ENCODE measurements at regions not wholly inside any gene's neighbourhood (a gene's known extent, or its start where the extent isn't known, plus 50 kb on each side); places are given as distances from the start of the nearest gene placed in this dataset.

DNA sequence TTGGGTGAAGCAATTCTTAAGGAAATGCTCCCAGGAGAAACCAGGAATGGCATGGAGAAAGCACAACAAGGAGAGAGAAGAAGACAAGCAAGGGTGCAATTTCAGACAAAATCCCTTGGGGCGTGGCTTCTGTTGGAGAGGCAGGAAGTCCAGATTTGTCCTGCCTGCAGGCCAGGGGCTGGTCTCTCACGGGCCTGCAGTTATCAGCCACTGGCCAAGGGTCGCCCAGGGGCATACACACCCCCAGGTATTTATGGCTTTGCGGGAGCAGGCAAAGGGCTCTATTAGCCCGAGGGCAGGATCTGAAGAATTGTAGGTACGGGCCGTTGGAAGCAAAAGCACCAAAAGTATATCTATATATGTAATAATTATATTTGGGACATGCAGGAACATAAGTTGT, 87.7 kb downstream of the IYD start:
- Mint-ChIP-seq H3K9me3 (ENCODE audit: low read depth) (no peaks in the 10 kb centered on the region), H3K27ac (no peak overlapping the region), H3K36me3 (ENCODE audit: low read depth) (no peaks in the 10 kb centered on the region), H3K27me3 (peaks cover 7% of the 10 kb centered on the region), H3K4me1 (no peaks in the 10 kb centered on the region), H3K4me3 (no peak overlapping the region)
- no peak for ATAC-seq
- ChIA-PET CTCF (no interaction called here), POLR2A (no interaction called here)
- DNase-seq: no peak
- intact Hi-C loops (cut with DNase I, micrococcal nuclease): no loop called here

DNA sequence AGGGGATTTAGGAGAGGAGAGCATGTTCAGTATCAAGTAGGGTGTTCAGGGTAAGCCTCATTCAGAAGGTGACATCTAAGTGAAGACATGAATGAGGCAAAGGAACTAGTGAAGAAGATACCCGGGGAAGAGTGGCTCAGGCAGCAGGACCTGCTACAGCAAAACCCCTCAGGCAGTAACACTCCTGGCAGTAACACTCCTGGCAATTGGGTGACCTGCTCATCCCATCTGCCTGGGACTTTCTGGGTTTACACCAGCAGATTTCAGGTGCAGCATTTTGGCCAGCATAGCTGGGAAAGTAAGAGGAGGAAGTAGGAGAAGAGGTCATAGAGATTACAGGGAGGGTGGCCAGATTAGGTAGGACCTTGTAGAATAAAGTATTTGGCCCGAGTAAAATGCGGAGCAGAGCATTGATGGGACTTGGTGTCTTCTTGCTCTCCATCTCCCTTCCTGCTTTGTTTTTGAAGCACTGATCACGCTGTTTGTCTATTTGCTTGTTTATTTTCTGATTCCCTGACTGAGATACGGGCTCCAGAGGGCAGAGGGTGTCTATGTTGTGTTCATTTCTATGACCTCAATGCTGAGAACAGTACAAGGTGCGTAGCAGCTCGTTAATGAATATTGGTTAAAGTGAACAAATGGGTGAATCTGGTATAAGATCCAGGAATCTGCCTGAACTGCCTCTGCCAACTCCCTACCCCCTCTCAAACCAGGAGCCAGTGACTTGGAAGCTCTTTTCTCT, 88.3 kb downstream of the IYD start:
- CTCF ChIA-PET: no interaction called here
- ATAC-seq: no peak
- Mint-ChIP-seq H3K4me1 (no peaks in the 10 kb centered on the region), H3K9me3 (ENCODE audit: low read depth) (no peaks in the 10 kb centered on the region), H3K36me3 (ENCODE audit: low read depth) (no peaks in the 10 kb centered on the region), H3K4me3 (no peak overlapping the region), H3K27me3 (peaks cover 7% of the 10 kb centered on the region), H3K27ac (no peak overlapping the region)
- DNase-seq: no peak
- intact Hi-C loops (cut with DNase I, micrococcal nuclease): no loop called here
- POLR2A ChIA-PET: no interaction called here

GRCh38 chr6:150458579-150458978, 89.8 kb downstream of the IYD start:
- CTCF ChIA-PET: no interaction called here
- intact Hi-C loops (cut with DNase I, micrococcal nuclease): no loop called here
- DNase-seq: no peak
- POLR2A ChIA-PET: no interaction called here
- Mint-ChIP-seq H3K36me3 (ENCODE audit: low read depth) (no peaks in the 10 kb centered on the region), H3K4me1 (no peaks in the 10 kb centered on the region), H3K9me3 (ENCODE audit: low read depth) (no peaks in the 10 kb centered on the region), H3K27ac (no peak overlapping the region), H3K4me3 (no peak overlapping the region), H3K27me3 (peaks cover 7% of the 10 kb centered on the region)
- no peak for ATAC-seq

DNA sequence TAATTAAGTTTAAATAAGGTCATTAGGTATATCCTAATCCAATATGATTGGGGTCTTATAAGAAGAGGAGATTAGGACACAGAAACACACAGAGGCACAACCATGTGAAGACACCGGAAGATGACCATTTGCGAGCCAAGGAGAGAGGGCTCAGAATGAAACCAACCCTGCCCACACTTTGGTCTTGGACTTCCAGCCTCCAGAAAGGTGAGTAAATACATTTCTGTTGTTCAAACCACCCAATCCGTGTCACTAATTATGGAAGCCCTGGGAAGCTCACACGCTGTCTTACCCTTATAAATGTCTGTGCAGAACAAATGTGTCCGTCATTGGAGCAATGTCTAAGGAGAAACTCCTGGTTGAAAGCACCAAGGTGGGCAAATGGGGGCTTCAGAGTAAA, 95.0 kb downstream of the IYD start:
- no peaks in the 10 kb centered on the region for H3K4me1 Mint-ChIP-seq
- ATAC-seq: no peak
- ChIA-PET POLR2A (no interaction called here), CTCF (no interaction called here)
- intact Hi-C loops (cut with DNase I, micrococcal nuclease): no loop called here
- H3K36me3 Mint-ChIP-seq (ENCODE audit: low read depth): no peaks in the 10 kb centered on the region
- no peak overlapping the region for H3K4me3 Mint-ChIP-seq
- no peaks in the 10 kb centered on the region for H3K9me3 Mint-ChIP-seq (ENCODE audit: low read depth)
- no peak for DNase-seq
- peaks cover 3% of the 10 kb centered on the region for H3K27me3 Mint-ChIP-seq
- no peak overlapping the region for H3K27ac Mint-ChIP-seq

DNA sequence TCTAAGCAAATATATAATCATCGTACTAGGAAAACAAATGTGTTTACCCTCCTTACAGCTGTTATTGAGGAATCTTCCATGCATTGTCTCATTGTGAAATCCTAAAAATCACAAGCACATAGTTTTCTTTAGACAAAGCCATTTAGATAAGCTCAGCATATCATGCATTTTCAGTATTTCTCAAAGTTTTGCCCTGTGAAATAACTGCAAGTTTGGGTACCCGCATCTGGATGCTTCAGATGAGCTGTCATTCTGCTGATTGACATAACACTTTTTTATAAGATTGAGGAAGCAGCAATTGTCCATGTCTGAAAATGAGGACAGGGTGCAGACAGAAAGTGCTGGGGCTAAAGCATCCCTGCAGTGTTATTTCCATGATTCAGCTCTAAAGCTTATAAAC, 96.2 kb downstream of the IYD start:
- Mint-ChIP-seq H3K27ac (no peak overlapping the region), H3K27me3 (no peaks in the 10 kb centered on the region), H3K9me3 (ENCODE audit: low read depth) (no peaks in the 10 kb centered on the region), H3K4me1 (no peaks in the 10 kb centered on the region), H3K36me3 (ENCODE audit: low read depth) (no peaks in the 10 kb centered on the region), H3K4me3 (no peak overlapping the region)
- POLR2A ChIA-PET: no interaction called here
- CTCF ChIA-PET: interaction anchor here (1.3 kb wide), 1 partner anchor 21 kb away, joined by 4 read pairs; no protein-coding TSS in a partner anchor
- ATAC-seq: no peak
- no peak for DNase-seq
- intact Hi-C loops (cut with DNase I, micrococcal nuclease): no loop called here

- H3K27me3 Mint-ChIP-seq: no peaks in the 10 kb centered on the region
- no peak overlapping the region for H3K27ac Mint-ChIP-seq
- intact Hi-C loops (cut with DNase I, micrococcal nuclease): no loop called here
- H3K4me1 Mint-ChIP-seq: no peaks in the 10 kb centered on the region
- ATAC-seq: no peak
- DNase-seq: no peak
- CTCF ChIA-PET: interaction anchor here (1.3 kb wide), 1 partner anchor 21 kb away, joined by 4 read pairs; no protein-coding TSS in a partner anchor
- no peak overlapping the region for H3K4me3 Mint-ChIP-seq
- POLR2A ChIA-PET: interaction anchor here (0.6 kb wide), 1 partner anchor 32 kb away, joined by 3 read pairs; no protein-coding TSS in a partner anchor
- no peaks in the 10 kb centered on the region for H3K9me3 Mint-ChIP-seq (ENCODE audit: low read depth)
- H3K36me3 Mint-ChIP-seq (ENCODE audit: low read depth): no peaks in the 10 kb centered on the region
Measured at GRCh38 chr6:150465610-150466009, 96.8 kb downstream of the IYD start.

DNA sequence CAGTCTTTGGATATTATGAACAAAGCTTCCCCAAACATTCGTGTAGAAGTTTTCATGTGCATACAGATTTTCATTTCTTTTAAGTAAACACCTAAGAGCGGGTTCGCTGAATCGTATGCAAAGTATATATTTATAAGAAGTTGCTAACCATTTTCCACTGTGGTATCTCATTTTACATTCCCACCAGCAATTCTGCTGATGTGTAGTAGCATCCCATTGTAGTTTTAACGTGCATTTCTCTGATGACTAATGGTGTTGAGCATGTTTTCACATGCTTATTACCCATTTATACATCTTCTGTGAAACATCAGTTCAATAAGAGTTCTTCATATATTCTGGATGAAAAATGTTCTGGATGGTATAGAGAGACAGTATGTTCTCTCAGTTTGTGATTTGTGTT, 97.4 kb downstream of the IYD start:
- CTCF ChIA-PET: no interaction called here
- H3K36me3 Mint-ChIP-seq (ENCODE audit: low read depth): no peaks in the 10 kb centered on the region
- intact Hi-C loops (cut with DNase I, micrococcal nuclease): no loop called here
- ATAC-seq: no peak
- POLR2A ChIA-PET: interaction anchor here (0.6 kb wide), 1 partner anchor 31 kb away, joined by 3 read pairs; no protein-coding TSS in a partner anchor
- no peak overlapping the region for H3K27ac Mint-ChIP-seq
- H3K4me1 Mint-ChIP-seq: no peaks in the 10 kb centered on the region
- no peak for DNase-seq
- no peaks in the 10 kb centered on the region for H3K27me3 Mint-ChIP-seq
- no peak overlapping the region for H3K4me3 Mint-ChIP-seq
- H3K9me3 Mint-ChIP-seq (ENCODE audit: low read depth): no peaks in the 10 kb centered on the region

GRCh38 chr6:150470131-150470530, 101.3 kb downstream of the IYD start:
- CTCF ChIA-PET: no interaction called here
- no peak for DNase-seq

GRCh38 chr6:150470960-150471665, 102.3 kb downstream of the IYD start:
- Mint-ChIP-seq H3K9me3 (ENCODE audit: low read depth) (no peaks in the 10 kb centered on the region), H3K27me3 (peaks cover 8% of the 10 kb centered on the region), H3K27ac (no peak overlapping the region), H3K36me3 (ENCODE audit: low read depth) (no peaks in the 10 kb centered on the region), H3K4me1 (no peaks in the 10 kb centered on the region), H3K4me3 (no peak overlapping the region)
- no peak for DNase-seq
- intact Hi-C loops (cut with DNase I, micrococcal nuclease): no loop called here
- POLR2A ChIA-PET: no interaction called here
- CTCF ChIA-PET: interaction anchor here (0.6 kb wide), 1 partner anchor 17 kb away, joined by 3 read pairs; no protein-coding TSS in a partner anchor
- no peak for ATAC-seq

More at GRCh38 chr6:150470131-150470530, 101.3 kb downstream of the IYD start:
- Mint-ChIP-seq H3K27me3 (peaks cover 8% of the 10 kb centered on the region), H3K4me1 (no peaks in the 10 kb centered on the region), H3K4me3 (no peak overlapping the region), H3K9me3 (ENCODE audit: low read depth) (no peaks in the 10 kb centered on the region), H3K36me3 (ENCODE audit: low read depth) (no peaks in the 10 kb centered on the region), H3K27ac (no peak overlapping the region)
- intact Hi-C loops (cut with DNase I, micrococcal nuclease): no loop called here
- POLR2A ChIA-PET: no interaction called here
- no peak for ATAC-seq

DNA sequence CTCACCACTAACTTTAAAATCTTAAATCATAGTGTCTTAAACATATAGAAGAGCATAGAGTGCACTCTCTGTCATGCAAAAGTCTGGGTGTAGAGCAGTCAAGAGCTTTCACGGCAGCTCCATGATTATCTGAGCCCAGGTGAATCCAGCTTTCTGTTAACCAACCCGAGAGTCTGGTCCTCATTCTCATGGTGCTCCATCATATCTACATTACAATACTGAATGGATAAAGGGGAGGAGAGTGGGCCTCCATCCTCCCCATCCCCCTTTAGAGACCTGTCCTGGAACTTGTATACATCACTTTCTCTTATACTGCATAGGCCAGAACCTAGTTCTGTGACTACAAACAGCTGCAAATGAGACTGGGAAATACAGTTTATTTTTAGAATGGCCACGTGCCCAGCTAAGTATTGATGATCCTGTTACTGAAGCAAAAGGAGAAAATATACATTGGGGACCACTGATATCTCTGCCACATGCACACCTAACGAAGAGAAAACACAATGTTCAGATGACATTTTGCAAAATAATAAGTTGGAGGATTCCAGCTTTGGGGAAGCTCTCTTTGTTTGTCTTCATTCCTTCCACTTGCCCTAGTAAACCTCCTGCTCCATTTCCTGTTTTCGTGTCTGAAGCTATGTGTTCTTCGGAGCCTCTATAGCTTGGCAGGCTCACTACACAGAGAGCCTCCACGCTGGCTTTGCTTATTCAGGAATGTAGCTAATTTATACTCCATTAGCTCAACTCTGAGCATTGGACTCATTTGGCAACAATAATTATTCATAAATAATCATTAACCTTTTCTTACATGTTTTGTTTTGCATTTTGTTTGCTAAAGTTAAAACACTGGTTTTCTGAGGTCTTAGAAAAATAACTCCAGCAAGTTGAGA, 110.1 kb downstream of the IYD start:
- POLR2A ChIA-PET: no interaction called here
- Mint-ChIP-seq H3K36me3 (ENCODE audit: low read depth) (no peaks in the 10 kb centered on the region), H3K4me1 (no peaks in the 10 kb centered on the region), H3K9me3 (ENCODE audit: low read depth) (no peaks in the 10 kb centered on the region), H3K4me3 (no peak overlapping the region), H3K27ac (no peak overlapping the region), H3K27me3 (peaks cover 13% of the 10 kb centered on the region)
- intact Hi-C loops (cut with DNase I, micrococcal nuclease): no loop called here
- CTCF ChIA-PET: interaction anchor here (0.7 to 1.5 kb wide), 2 partner anchors 12 to 32 kb away, joined by 3 read pairs; no protein-coding TSS in a partner anchor
- no peak for ATAC-seq
- DNase-seq: no peak

DNA sequence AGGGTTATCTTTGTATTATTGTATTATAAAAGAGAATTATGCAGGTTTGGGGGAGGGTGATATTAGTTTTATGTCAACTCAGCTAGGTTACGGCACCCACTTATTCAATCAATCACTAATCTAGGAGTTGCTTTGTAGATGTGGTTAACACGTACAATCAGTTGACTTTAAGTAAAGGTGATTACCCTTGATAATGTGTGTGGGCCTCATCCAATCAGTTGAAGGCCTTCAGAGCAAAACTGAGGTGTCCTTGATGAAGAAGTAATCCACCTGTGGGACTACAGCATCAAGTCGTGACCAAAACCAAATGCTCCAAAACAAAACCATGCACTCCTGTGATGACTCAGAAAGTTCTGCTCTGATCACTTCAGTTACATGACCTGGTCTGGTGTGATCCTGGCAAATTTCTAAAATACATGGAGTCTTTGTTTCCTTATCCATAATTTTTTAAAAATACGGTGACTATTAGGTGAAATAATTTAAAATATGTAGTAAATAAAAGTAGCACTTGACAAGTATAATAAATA, 114.1 kb downstream of the IYD start:
- intact Hi-C loops (cut with DNase I, micrococcal nuclease): no loop called here
- ChIA-PET CTCF (interaction anchor here (0.8 kb wide), 2 partner anchors 86 to 332 kb away, joined by 3 read pairs; no protein-coding TSS in a partner anchor), POLR2A (no interaction called here)
- no peak overlapping the region for H3K4me3 Mint-ChIP-seq
- no peaks in the 10 kb centered on the region for H3K36me3 Mint-ChIP-seq (ENCODE audit: low read depth)
- no peaks in the 10 kb centered on the region for H3K4me1 Mint-ChIP-seq
- H3K27me3 Mint-ChIP-seq: peaks cover 9% of the 10 kb centered on the region
- ATAC-seq: peak; percentile 39
- DNase-seq: no peak
- no peaks in the 10 kb centered on the region for H3K9me3 Mint-ChIP-seq (ENCODE audit: low read depth)
- H3K27ac Mint-ChIP-seq: no peak overlapping the region
